HEK293T (cell line): ENCODE measurements at regions not wholly inside any gene's neighbourhood (a gene's known extent, or its start where the extent isn't known, plus 50 kb on each side); places are given as distances from the start of the nearest gene placed in this dataset.

Experiments
- CTCF ChIA-PET: fragments of 350-600 bp; formaldehyde crosslinking; extraction: SDS; loops from one replicate; lab custom pipeline; 2021; ENCODE audit warnings: antibody characterized with exemption, inconsistent platforms; lab: Yijun Ruan, JAX
- POLR2A ChIA-PET: fragments of 350-600 bp; formaldehyde crosslinking; extraction: SDS; loops from one replicate; lab custom pipeline; 2020; ENCODE audit warnings: antibody characterized with exemption, inconsistent platforms; lab: Yijun Ruan, JAX
- DNase-seq: peaks from one replicate; pipeline ENCODE4 v3.0.0; 2012; ENCODE audit warnings: mixed read lengths; ENCODE audit errors: extremely low spot score
- ARNT ChIP-seq: fragments of 450-650 bp; IDR thresholded peaks from 2 replicates; pipeline ENCODE4 v1.6.1; 2017; ENCODE audit warnings: mild to moderate bottlenecking
- BHLHE40 ChIP-seq: fragments of 450-650 bp; IDR thresholded peaks from 2 replicates; pipeline ENCODE4 v1.6.1; 2016; ENCODE audit warnings: mild to moderate bottlenecking, moderate library complexity, borderline replicate concordance
- CTBP1 ChIP-seq: fragments of 450-650 bp; IDR thresholded peaks from 2 replicates; pipeline ENCODE4 v1.6.1; 2016; ENCODE audit warnings: borderline replicate concordance
- ELF4 ChIP-seq: fragments of 450-650 bp; IDR thresholded peaks from 2 replicates; pipeline ENCODE4 v1.6.1; 2017; ENCODE audit warnings: antibody characterized with exemption
- FOXA1 ChIP-seq: fragments of 450-650 bp; IDR thresholded peaks from 2 replicates; pipeline ENCODE4 v1.6.1; 2016; ENCODE audit warnings: mild to moderate bottlenecking
- FOXK2 ChIP-seq: fragments of 450-650 bp; IDR thresholded peaks from 2 replicates; pipeline ENCODE4 v1.6.1; 2016; ENCODE audit warnings: mild to moderate bottlenecking
- FOXM1 ChIP-seq: fragments of 450-650 bp; IDR thresholded peaks from 2 replicates; pipeline ENCODE4 v1.6.1; 2017; ENCODE audit warnings: mild to moderate bottlenecking, borderline replicate concordance
- HDGF ChIP-seq: fragments of 450-650 bp; IDR thresholded peaks from 2 replicates; pipeline ENCODE4 v1.6.1; 2017; ENCODE audit warnings: antibody characterized with exemption, borderline replicate concordance
- L3MBTL2 ChIP-seq: fragments of 450-650 bp; conservative IDR thresholded peaks from 2 replicates; pipeline ENCODE4 v1.6.1; 2016; ENCODE audit warnings: mild to moderate bottlenecking
- LEF1 ChIP-seq: fragments of 450-650 bp; IDR thresholded peaks from 2 replicates; pipeline ENCODE4 v1.6.1; 2017; ENCODE audit warnings: mild to moderate bottlenecking, borderline replicate concordance
- NFRKB ChIP-seq: fragments of 450-650 bp; IDR thresholded peaks from 2 replicates; pipeline ENCODE4 v1.6.1; 2016; ENCODE audit warnings: mild to moderate bottlenecking, moderate library complexity
- PKNOX1 ChIP-seq: fragments of 450-650 bp; IDR thresholded peaks from 2 replicates; pipeline ENCODE4 v1.6.1; 2016
- SP1 ChIP-seq: fragments of 450-650 bp; IDR thresholded peaks from 2 replicates; pipeline ENCODE4 v1.6.1; 2017
- SUZ12 ChIP-seq: fragments of 450-650 bp; IDR thresholded peaks from 2 replicates; pipeline ENCODE4 v1.6.1; 2016; ENCODE audit warnings: mild to moderate bottlenecking
- TARDBP ChIP-seq: fragments of 450-650 bp; IDR thresholded peaks from 2 replicates; pipeline ENCODE4 v1.6.1; 2016
- ZNF384 ChIP-seq: fragments of 450-650 bp; IDR thresholded peaks from 2 replicates; pipeline ENCODE4 v1.6.1; 2016

DNA sequence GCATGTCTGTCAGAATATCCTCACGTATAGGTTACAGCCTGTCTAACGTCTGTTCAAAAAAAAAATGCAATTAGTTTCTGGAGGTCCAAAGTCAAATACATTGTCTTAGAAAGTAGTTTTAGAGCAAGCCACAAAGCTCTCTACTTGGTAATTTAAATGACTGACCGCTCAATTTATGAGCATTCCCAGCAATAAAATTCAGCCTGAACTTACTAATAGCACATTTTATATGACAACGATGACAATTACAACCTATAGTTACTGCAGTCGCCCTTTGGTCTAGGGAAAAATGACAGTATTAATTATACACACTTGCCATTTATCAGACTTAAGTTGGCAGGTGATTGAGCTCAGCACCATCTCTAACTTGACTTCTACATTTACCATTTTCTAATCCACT is 425.8 kb upstream of the STEAP1 start:
- DNase-seq, result peak; percentile 8
- TF ChIP-seq HDGF (no peak), L3MBTL2 (no peak), TARDBP (no peak), BHLHE40 (no peak), FOXA1 (no peak), ELF4 (no peak), SUZ12 (no peak), LEF1 (no peak), FOXM1 (no peak), ZNF384 (0 out of 2 replicates have a peak, but pooled peaks have one; percentile 22), CTBP1 (peak; percentile 51; the same call in 1 of the 2 replicates), PKNOX1 (peak; percentile 94), FOXK2 (no peak), SP1 (no peak), ARNT (no peak)
- POLR2A ChIA-PET, result no interaction called here
- CTCF ChIA-PET, result no interaction called here

GRCh38 chr7:89731751-89732445 is 422.4 kb upstream of the STEAP1 start:
- CTCF ChIA-PET, result no interaction called here

GRCh38 chr7:89738549-89738948 is 415.7 kb upstream of the STEAP1 start:
- ChIA-PET CTCF (no interaction called here), POLR2A (no interaction called here)
- TF ChIP-seq SP1, result no peak
- no peak for TF ChIP-seq TARDBP
- no peak for DNase-seq

More at GRCh38 chr7:89731751-89732445, 422.4 kb upstream of the STEAP1 start:
- DNase-seq, result no peak
- TF ChIP-seq SUZ12 (no peak), ARNT (no peak), CTBP1 (no peak), FOXK2 (no peak), SP1 (no peak)
- POLR2A ChIA-PET, result no interaction called here

DNA sequence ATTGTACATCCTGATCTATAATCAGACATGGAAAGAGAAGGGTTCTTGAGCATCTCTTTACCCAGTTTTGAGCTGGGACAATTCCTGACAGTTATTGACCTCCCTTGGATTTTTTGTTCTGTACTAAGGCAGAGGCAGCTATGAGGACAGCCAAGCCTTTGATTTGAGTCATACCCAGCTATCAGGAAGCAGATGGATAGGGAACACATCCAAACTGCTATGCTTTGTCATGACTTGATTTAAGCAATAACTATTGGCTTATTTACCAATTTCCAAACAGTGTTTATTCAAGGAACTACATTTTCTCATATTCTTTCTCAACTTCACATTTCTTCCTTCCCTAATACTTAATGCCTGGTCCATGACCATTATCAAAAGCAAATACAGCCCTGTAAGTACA is 396.4 kb upstream of the STEAP1 start:
- TF ChIP-seq LEF1 (no peak), FOXK2 (no peak), BHLHE40 (no peak), L3MBTL2 (no peak), ELF4 (no peak), FOXM1 (no peak), SP1 (no peak), ARNT (no peak), FOXA1 (no peak), ZNF384 (no peak), PKNOX1 (no peak), SUZ12 (no peak), NFRKB (no peak), HDGF (no peak)
- ChIA-PET POLR2A (no interaction called here), CTCF (no interaction called here)
- DNase-seq, result no peak

GRCh38 chr7:89760690-89761089 is 393.6 kb upstream of the STEAP1 start:
- TF ChIP-seq FOXK2 (no peak), ELF4 (no peak), ZNF384 (no peak), FOXM1 (no peak), HDGF (no peak), SUZ12 (no peak), ARNT (no peak), BHLHE40 (no peak), FOXA1 (no peak), PKNOX1 (no peak)
- POLR2A ChIA-PET, result no interaction called here
- no peak for DNase-seq
- CTCF ChIA-PET, result no interaction called here

DNA sequence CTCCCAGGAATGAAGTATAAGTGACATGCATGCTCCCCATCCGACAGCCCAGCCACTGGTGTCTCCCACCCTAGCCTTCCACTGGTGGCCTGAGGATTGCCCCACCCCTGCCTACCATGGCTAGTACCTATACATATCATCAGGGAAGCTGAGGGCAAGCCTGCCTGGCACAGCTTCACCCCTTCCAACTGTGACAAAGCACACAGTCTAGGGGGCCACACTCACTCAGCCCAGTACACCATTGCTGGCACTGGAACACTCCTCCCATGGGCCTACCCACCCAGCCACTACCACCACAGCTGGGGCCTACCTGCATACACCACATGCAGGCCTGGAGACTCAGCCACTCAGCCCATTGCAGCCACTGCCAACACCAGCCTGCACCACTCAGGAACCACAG is 393.1 kb upstream of the STEAP1 start:
- POLR2A ChIA-PET, result no interaction called here
- no peak for DNase-seq
- CTCF ChIA-PET, result no interaction called here
- TF ChIP-seq FOXK2 (no peak), SP1 (no peak), TARDBP (no peak), FOXM1 (no peak), ARNT (no peak), SUZ12 (no peak), PKNOX1 (no peak), ELF4 (no peak)
